Ovary (tissue), 7 donors: ENCODE measurements at regions not wholly inside any gene's neighbourhood (a gene's known extent, or its start where the extent isn't known, plus 50 kb on each side); places are given as distances from the start of the nearest gene placed in this dataset.

Experiments used
- DNase-seq, 5 donors: peaks; one replicate each; pipeline ENCODE4 v3.0.0-alpha.2; 2019 to 2020
- H3K27ac ChIP-seq, 2 donors: fragments of 200-600 bp; one replicate each; pipeline versions ENCODE4 v1.5.1 to v1.8.0; 2019 to 2022
- H3K27me3 ChIP-seq: fragments of 200-600 bp; one replicate; pipeline ENCODE4 v1.8.0; 2022
- H3K36me3 ChIP-seq: fragments of 200-600 bp; sonication (generic); one replicate; pipeline ENCODE4 v1.5.1; 2019
- H3K4me1 ChIP-seq: one replicate; pipeline ENCODE4 v1.8.1; 2013; ENCODE audit warnings: mild to moderate bottlenecking, moderate library complexity; ENCODE audit not compliant: insufficient read depth
- H3K4me3 ChIP-seq: fragments of 200-600 bp; sonication (generic); one replicate; pipeline ENCODE4 v1.5.1; 2017
- H3K9me3 ChIP-seq, 2 donors: fragments of 200-600 bp in 1 of 2; sonication (generic) in 1 of 2; one replicate each; pipeline versions ENCODE4 v1.5.1 to v1.8.1; 2013 to 2019; ENCODE audit warnings: mild to moderate bottlenecking in 1 of 2, moderate library complexity in 1 of 2
- CTCF ChIP-seq, 3 donors: fragments of 450-650 bp in 2 of 3; fragments of 200-600 bp in 1 of 3; IDR thresholded peaks; one replicate each; pipeline versions ENCODE4 v1.5.1 to v1.8.0; 2016 to 2022; ENCODE audit warnings: antibody characterized with exemption in 3 of 3, mild to moderate bottlenecking in 1 of 3
- EP300 ChIP-seq: sonication (generic); formaldehyde crosslinking; IDR thresholded peaks from one replicate; pipeline ENCODE4 v1.6.1; 2017; ENCODE audit warnings: antibody characterized with exemption
- POLR2A ChIP-seq: fragments of 450-650 bp; IDR thresholded peaks from one replicate; pipeline ENCODE4 v1.6.1; 2017; ENCODE audit warnings: antibody characterized with exemption, mild to moderate bottlenecking, moderate library complexity
- WGBS, 3 donors: extraction: QIAGEN DNeasy Blood & Tissue Kit in 1 of 3; methylation state at CpG; one replicate each; pipeline versions ENCODE4 v1.1.5 to v1.1.7; 2013 to 2017; 5-methylcytosine and 5-hydroxymethylcytosine counted together
- intact Hi-C, 4 donors: fragments of 100-400 bp; cut with DNase I; formaldehyde crosslinking; loops; one replicate each; pipeline versions ENCODE4 v1.11.0 to v1.15.1; 2022 to 2023
- donor health status: DM: no; HTN: no; CAD: no; lungs with moderate emphysema.
- donor health status: DM: no; HTN: no; CAD: no.
- donor health status: Bipolar disorder and iron deficiency.
- donor health status: DM: no; HTN: no; CAD: no.
- donor health status: DM: yes; HTN: yes; CAD: no.

GRCh38 chr21:35217504-35218060 is 168.5 kb upstream of the RUNX1 start:
- H3K27me3 ChIP-seq: no peaks in the 10 kb centered on the region
- DNase-seq: no peak
- H3K27ac ChIP-seq: no peak overlapping the region
- H3K9me3 ChIP-seq: no peaks in the 10 kb centered on the region
- no peaks in the 10 kb centered on the region for H3K36me3 ChIP-seq
- no peak overlapping the region for H3K4me3 ChIP-seq
- H3K4me1 ChIP-seq: no peaks in the 10 kb centered on the region
- no peak for TF ChIP-seq EP300
- no peak for TF ChIP-seq CTCF (IDR thresholded peaks at IDR 0.05)
- no peak for TF ChIP-seq POLR2A
- intact Hi-C loops: no loop called here
- WGBS, 3 donors: 91 to 100% (median 94%) methylated on average over 1 of the region's 1 CpG

GRCh38 chr21:35216996-35217395 is 167.9 kb upstream of the RUNX1 start:
- DNase-seq: no peak
- H3K4me3 ChIP-seq: no peak overlapping the region
- H3K36me3 ChIP-seq: no peaks in the 10 kb centered on the region
- WGBS, 3 donors: 61 to 80% (median 75%) methylated on average over 1 of the region's 1 CpG
- peaks cover 1% of the 10 kb centered on the region for H3K4me1 ChIP-seq
- TF ChIP-seq CTCF (IDR thresholded peaks at IDR 0.05) (no peak), EP300 (no peak), POLR2A (no peak)
- H3K27ac ChIP-seq: no peak overlapping the region
- H3K27me3 ChIP-seq: no peaks in the 10 kb centered on the region
- H3K9me3 ChIP-seq: no peaks in the 10 kb centered on the region
- intact Hi-C loops: no loop called here

- WGBS, 3 donors: 86 to 94% (median 87%) methylated on average over 1 of the region's 1 CpG
- no peaks in the 10 kb centered on the region for H3K9me3 ChIP-seq
- intact Hi-C loops: no loop called here
- DNase-seq: no peak
- no peak overlapping the region for H3K4me3 ChIP-seq
- no peaks in the 10 kb centered on the region for H3K36me3 ChIP-seq
- no peaks in the 10 kb centered on the region for H3K27me3 ChIP-seq
- TF ChIP-seq CTCF (IDR thresholded peaks at IDR 0.05) (no peak), POLR2A (no peak), EP300 (no peak)
- H3K4me1 ChIP-seq: peaks cover 5% of the 10 kb centered on the region
- H3K27ac ChIP-seq: no peak overlapping the region
These were observed 166.8 kb upstream of the RUNX1 start for GRCh38 chr21:35215870-35216269.

GRCh38 chr21:35212393-35213127 is 163.5 kb upstream of the RUNX1 start:
- no peak overlapping the region for H3K27ac ChIP-seq
- intact Hi-C loops: no loop called here
- peaks cover 16% of the 10 kb centered on the region for H3K4me1 ChIP-seq
- no peak for DNase-seq
- no peaks in the 10 kb centered on the region for H3K27me3 ChIP-seq
- no peak for TF ChIP-seq POLR2A
- no peak for TF ChIP-seq CTCF (IDR thresholded peaks at IDR 0.05)
- no peak for TF ChIP-seq EP300
- H3K4me3 ChIP-seq: no peak overlapping the region
- WGBS, 3 donors: 43 to 57% (median 49%) methylated on average over 3 of the region's 3 CpGs
- no peaks in the 10 kb centered on the region for H3K36me3 ChIP-seq
- no peaks in the 10 kb centered on the region for H3K9me3 ChIP-seq
